Kidney glomerular epithelial cell (primary cell): ENCODE measurements at regions not wholly inside any gene's neighbourhood (a gene's known extent, or its start where the extent isn't known, plus 50 kb on each side); places are given as distances from the start of the nearest gene placed in this dataset.
A peak's percentile ranks its signal among the peaks of the same experiment; 100 is the strongest.

Source experiments
- DNase-seq: peaks from one replicate; lab custom pipeline; 2025; lab: John Stamatoyannopoulos, UW

DNA sequence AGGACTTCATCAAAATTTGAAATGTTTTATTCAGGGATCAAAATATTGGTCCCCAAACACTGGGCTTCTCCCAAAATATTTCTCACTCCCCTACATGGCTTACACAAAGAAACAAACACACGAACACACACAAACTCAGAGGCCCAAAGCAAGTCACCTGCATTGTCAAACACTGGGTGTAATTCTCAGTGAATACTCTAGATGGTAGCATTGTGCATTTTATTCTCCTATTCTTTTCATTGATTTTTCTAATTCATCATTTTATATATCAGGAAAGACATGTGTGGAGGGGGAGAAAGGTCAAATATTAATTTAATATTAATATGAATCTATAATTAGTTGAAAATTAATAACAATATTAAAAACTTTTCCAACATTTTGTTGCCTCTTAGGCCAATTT, 72.3 kb upstream of the TNMD start:
- peak; percentile 0 for DNase-seq

DNA sequence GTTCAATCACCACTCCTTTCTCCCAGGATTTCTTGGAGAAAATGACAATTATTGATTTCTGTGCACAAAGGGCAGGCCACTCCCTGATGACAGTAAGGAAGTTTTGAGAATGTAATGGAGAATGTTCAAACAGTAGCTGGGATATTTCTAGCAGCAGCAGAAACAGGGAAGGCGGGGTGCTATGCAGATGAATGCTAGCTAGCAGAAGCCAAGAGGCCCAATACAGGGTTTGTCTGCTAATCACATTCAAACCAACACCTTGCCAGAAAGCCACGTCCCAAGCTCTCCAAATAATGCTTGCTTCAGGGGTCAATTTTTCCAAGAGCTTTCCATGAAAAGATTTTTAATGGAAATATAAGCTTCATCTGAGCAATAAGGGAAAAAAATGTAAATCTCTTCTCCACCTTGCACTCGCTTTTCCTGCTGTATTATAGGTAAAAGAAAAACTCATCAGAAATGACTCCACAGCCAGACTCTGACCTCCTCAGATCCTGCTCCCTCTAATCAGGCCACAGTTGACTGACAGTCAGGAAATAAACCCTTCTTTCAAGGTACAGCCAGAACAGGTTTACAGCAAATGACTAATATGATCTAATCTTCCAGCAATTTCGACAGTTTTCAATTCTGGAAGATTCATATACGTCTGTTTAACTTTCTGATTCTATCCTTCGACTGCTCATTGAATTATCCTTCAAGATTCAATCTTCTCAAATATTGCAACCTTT, 84.7 kb upstream of the PCDH19 start:
- DNase-seq = no peak

DNA sequence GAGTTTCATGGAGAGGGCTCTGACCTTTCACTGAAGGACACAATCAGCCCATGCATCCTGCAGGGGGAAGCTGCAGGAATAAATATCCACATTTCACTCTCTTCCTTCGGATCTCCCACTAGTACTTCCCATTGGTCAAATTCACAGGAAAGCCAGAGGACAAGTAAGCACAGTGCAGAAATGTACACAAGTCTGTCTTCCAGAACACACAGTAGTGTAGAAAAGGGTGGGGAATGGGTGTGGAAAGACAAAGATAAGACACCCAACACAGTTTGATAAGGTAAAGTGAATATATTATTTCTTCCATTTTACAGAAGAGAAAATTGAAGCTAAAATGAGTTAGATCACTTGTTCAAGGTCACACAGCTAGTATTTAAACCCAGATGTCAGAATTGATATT, 81.1 kb upstream of the PCDH19 start:
- no peak for DNase-seq

DNA sequence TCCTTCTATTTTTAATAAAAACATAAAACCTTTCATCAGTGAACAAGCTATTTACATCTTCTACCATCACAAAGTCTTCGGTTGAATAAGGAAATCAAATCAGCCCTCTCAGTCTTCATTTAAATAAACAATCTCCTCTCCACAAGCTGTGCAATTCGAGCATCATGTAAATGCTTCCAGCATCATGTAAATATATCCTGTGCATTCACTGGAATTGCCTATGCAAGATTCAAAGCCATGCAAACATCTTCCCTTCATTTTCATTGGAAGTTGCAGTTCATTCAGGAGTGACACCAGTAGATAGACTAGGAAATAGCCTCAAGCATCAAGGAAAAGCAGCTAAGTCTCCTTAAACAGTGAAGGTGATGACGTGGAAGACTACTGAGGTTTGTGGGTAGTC, 77.7 kb upstream of the PCDH19 start:
- DNase-seq = no peak

DNA sequence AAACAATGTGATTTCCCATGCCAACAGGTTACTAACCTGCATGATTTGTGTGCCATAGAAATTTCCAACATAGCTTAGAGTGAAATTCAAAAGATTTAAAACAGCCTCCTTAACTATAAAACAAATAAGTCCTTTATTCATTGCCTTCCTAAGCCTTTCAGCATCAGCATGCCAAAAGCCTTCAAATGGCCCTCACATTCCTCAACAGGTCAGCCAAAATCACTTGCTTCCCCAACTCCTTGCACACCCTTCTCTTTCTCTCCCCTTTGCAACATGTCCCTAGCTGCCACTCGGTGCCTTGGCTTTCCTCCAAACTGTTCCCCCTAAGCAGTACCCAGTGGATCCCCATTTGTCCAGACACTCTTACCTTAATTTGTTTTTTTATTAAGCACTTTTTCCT, 74.9 kb upstream of the PCDH19 start:
- DNase-seq = no peak

DNA sequence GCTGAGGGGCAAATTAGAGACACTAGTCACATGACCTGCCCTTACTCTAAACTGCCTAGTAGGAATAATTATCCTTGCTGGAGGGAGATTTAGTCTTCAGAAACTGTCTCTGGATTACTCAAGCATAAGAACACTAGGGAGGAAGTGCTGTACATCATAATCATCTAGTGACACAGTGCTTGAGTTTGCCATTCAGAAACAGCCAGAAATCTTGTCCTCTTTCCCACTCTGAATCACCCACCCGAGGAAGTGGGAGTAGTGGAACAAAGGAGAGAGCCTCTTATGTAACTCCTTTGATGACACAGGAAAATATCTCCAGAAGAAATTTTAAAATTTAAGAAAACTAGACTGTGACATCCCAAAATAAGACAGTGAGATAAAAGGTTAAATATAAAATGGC, 69.3 kb upstream of the PCDH19 start:
- no peak for DNase-seq

DNA sequence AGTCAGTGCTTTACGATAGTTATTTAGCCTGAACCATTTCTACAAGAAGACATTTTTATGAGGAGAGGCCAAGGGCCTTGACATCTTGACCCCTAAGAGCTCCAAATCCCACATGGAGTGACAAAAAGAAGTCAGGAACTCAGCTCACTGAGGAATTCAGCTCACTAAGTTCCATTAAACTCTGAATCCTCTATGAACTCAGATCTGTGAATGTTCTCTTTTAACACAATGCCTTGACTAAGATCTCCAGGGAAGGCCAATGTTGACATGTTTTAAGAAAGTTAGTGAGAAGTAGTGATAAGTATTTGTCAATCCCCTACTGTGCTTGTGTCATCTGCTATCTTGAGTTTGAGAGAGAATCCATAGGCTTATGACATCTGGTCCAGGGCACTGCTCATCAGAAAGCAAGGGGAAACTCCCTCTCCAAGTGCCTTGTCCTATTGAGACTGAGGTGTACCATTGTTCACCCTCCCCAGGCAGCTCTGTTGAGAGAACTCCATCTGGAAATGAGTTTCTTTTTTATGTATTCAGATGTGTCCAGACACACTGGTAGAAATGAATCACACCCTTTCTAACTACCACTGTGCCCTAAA, 68.7 kb upstream of the PCDH19 start:
- no peak for DNase-seq

DNA sequence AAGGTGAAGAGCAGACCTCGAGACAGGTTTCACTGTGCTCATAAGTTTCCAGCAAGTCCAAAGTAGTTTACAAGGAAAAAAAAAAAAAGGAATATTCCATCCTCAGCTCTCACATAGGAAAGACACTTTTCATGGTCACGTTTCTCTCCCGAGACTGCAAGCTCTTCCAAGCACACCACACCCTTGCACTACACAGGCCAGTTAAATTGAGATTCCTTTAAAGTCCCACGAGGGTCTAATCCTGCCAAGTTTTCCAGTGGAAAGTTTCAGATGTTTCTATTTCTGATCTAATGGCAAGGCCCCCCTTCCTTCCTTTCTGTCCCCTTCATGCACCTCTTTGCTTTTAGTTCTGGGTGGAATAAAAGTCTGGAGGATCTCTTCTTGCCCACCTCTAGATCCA, 67.9 kb upstream of the PCDH19 start:
- DNase-seq = no peak

DNA sequence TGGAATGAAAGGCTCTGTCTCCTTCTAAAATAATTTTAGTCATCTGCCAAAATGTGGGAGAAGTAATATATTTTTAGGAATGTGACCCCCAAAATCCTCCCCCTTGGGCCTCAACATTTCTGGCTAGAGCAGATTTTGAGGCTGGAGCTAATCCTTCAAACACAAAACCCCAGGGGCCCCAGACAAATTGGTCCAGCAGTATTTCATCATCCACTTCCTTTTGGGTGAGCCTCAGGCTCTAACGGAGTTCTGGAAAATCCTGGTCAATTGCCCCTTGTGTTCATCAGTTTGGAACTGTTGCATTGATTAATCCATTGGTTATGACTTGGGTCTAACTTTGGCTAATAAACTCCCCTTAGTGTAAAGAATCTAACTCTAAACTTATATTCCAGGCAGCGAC, 67.4 kb upstream of the PCDH19 start:
- DNase-seq = no peak
